ENCODE measurements at regions not wholly inside any gene's neighbourhood (a gene's known extent, or its start where the extent isn't known, plus 50 kb on each side); places are given as distances from the start of the nearest gene placed in this dataset.

DNA sequence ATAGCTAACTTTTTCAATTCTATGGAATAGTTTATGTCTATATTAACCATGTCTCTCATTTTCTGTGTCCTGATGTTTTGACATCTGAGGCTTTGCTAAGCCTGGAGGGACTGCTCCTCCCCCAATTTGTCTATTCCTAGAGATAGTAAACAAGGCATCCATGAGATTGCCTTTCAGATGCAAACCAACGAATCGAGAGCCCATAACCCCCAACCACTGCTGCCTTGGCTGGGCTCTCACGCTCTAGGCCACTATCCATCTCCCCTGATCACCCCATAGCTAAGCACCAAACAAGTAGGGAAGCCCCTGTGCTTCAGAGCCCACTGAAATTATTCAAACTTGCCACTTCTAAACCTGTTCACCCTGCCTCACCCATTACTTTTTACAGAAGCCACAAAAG, 437.7 kb downstream of the SETD4 start:
- no peak for DNase-seq (ENCODE audit: low read depth, low spot score)
- BruUV-seq (replicated peaks), result no TSS peak
- Histone ChIP-seq H3K4me3 (replicated peaks in 1 of 3; ENCODE audit: insufficient read depth in 1 of 3, low read depth in 1 of 3, low read length in 3 of 3) (no peak overlapping the region), H3K27me3 (ENCODE audit: control insufficient read depth in 2 of 2, insufficient read depth in 2 of 2, low read length in 2 of 2) (no peaks in the 10 kb centered on the region), H3K9ac (replicated peaks; ENCODE audit: extremely low read depth, insufficient read depth, low read length) (no peak overlapping the region), H3K9me1 (replicated peaks; ENCODE audit: control insufficient read depth, extremely low read depth, insufficient read depth, low read length) (no peaks in the 10 kb centered on the region), H3K36me3 (ENCODE audit: control insufficient read depth in 2 of 2, extremely low read depth in 1 of 2, insufficient read depth in 2 of 2, low read length in 2 of 2) (no peaks in the 10 kb centered on the region), H3K27ac (ENCODE audit: insufficient read depth, low read depth, low read length) (no peak overlapping the region), H3K79me2 (ENCODE audit: control insufficient read depth, insufficient read depth, low read length) (no peaks in the 10 kb centered on the region), H2AFZ (ENCODE audit: low read depth, low read length) (no peak overlapping the region), H4K20me1 (replicated peaks; ENCODE audit: control insufficient read depth, extremely low read depth, insufficient read depth, low read length) (no peaks in the 10 kb centered on the region), H3K4me1 (ENCODE audit: control insufficient read depth, extremely low read depth, insufficient read depth, low read length) (peaks cover 2% of the 10 kb centered on the region), H3K4me2 (ENCODE audit: insufficient read depth, low read length) (no peak overlapping the region), H3K9me3 (replicated peaks; ENCODE audit: control insufficient read depth, insufficient read depth, low read length) (no peaks in the 10 kb centered on the region)
- no peak for TF ChIP-seq MYC (IDR thresholded peaks at IDR 0.05; ENCODE audit: low read depth, low read length)
- TF ChIP-seq JUN (IDR thresholded peaks at IDR 0.05; ENCODE audit: borderline replicate concordance, insufficient read depth, insufficient read length, low read depth), result no peak
- TF ChIP-seq, protein P1, sequence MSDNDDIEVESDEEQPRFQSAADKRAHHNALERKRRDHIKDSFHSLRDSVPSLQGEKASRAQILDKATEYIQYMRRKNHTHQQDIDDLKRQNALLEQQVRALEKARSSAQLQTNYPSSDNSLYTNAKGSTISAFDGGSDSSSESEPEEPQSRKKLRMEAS (IDR thresholded peaks at IDR 0.05; ENCODE audit: insufficient read depth, insufficient read length), result no peak
- TF ChIP-seq FOS (IDR thresholded peaks at IDR 0.05; ENCODE audit: borderline replicate concordance, insufficient read depth, low read length), result no peak
- no peak for TF ChIP-seq GATA2 (IDR thresholded peaks at IDR 0.05; ENCODE audit: insufficient read depth, insufficient read length, low read depth, low read length)
- TF ChIP-seq CTCF (IDR thresholded peaks at IDR 0.05; ENCODE audit: extremely low read depth in 1 of 2, insufficient read depth in 1 of 2, low read depth in 1 of 2, low read length in 2 of 2), result no peak
- no peak for TF ChIP-seq POLR2A (IDR thresholded peaks at IDR 0.05; ENCODE audit: low read depth, low read length)
- TF ChIP-seq EZH2 (IDR thresholded peaks at IDR 0.05; ENCODE audit: borderline replicate concordance, low read depth, low read length, severe bottlenecking), result no peak
- no peak for TF ChIP-seq POLR2AphosphoS5 (IDR thresholded peaks at IDR 0.05; ENCODE audit: insufficient read depth, low read depth, low read length)
- no peak for FAIRE-seq
- ChIA-PET CTCF (interaction anchor here (1.0 kb wide), 1 partner anchor 15 kb away, joined by 3 read pairs; no protein-coding TSS in a partner anchor), POLR2A (no interaction called here)
- intact Hi-C loops (cut with micrococcal nuclease), result no loop called here
- dilution Hi-C loops (cut with MboI; ENCODE audit: extremely low pct_ligation_motif_present, low sequenced_read_pairs), result no loop called here

All from endothelial cell of umbilical vein (primary cell).